ENCODE measurements at regions not wholly inside any gene's neighbourhood (a gene's known extent, or its start where the extent isn't known, plus 50 kb on each side); places are given as distances from the start of the nearest gene placed in this dataset.

GRCh38 chr2:198534756-198535155 is 730.4 kb downstream of the PLCL1 start:
- TF ChIP-seq EP300 (IDR thresholded peaks at IDR 0.05) (no peak), POLR2A (IDR thresholded peaks at IDR 0.05; ENCODE audit: low read depth) (no peak)
- TF ChIP-seq, protein P1, sequence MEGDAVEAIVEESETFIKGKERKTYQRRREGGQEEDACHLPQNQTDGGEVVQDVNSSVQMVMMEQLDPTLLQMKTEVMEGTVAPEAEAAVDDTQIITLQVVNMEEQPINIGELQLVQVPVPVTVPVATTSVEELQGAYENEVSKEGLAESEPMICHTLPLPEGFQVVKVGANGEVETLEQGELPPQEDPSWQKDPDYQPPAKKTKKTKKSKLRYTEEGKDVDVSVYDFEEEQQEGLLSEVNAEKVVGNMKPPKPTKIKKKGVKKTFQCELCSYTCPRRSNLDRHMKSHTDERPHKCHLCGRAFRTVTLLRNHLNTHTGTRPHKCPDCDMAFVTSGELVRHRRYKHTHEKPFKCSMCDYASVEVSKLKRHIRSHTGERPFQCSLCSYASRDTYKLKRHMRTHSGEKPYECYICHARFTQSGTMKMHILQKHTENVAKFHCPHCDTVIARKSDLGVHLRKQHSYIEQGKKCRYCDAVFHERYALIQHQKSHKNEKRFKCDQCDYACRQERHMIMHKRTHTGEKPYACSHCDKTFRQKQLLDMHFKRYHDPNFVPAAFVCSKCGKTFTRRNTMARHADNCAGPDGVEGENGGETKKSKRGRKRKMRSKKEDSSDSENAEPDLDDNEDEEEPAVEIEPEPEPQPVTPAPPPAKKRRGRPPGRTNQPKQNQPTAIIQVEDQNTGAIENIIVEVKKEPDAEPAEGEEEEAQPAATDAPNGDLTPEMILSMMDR (IDR thresholded peaks at IDR 0.05): no peak

Data from esophagus muscularis mucosa (tissue), 4 donors.